ENCODE measurements at regions not wholly inside any gene's neighbourhood (a gene's known extent, or its start where the extent isn't known, plus 50 kb on each side); places are given as distances from the start of the nearest gene placed in this dataset.
"Not testable (repeated sequence)": the region's sequence is repeated elsewhere in the genome, so short reads cannot be mapped to it uniquely, and the experiment has no call there.

DNA sequence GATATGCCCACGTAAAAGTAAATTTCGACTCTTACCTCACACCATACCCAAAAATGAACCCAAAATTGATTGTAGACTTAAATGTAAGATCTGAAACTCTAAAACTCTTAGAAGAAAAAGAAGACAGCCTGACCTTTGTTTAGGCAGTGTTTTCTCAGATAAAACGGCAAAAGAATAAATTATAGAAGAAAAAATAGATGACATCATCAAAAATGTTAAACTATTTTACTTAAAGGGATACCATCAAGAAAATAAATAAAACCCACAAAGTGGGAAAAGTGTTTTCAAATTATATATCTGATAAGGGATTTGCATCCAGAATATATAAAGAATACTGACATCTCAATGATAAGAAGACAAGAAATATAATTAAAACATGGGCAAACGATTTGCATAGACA is 862.7 kb downstream of the DTWD2 start:
- no peak for DNase-seq (ENCODE audit: low read depth in 1 of 2, low spot score in 2 of 2)
- H3K27me3 ChIP-seq (replicated peaks) = no peaks in the 10 kb centered on the region
- H3K4me3 ChIP-seq = no peak overlapping the region
- H3K9me3 ChIP-seq (replicated peaks) = 0 out of 2 replicates have a peak, but pooled peaks cover 7% of the 10 kb centered on the region
- no peaks in the 10 kb centered on the region for H3K36me3 ChIP-seq
- H3K27ac ChIP-seq = no peak overlapping the region
- H3K4me1 ChIP-seq (replicated peaks) = no peaks in the 10 kb centered on the region

DNA sequence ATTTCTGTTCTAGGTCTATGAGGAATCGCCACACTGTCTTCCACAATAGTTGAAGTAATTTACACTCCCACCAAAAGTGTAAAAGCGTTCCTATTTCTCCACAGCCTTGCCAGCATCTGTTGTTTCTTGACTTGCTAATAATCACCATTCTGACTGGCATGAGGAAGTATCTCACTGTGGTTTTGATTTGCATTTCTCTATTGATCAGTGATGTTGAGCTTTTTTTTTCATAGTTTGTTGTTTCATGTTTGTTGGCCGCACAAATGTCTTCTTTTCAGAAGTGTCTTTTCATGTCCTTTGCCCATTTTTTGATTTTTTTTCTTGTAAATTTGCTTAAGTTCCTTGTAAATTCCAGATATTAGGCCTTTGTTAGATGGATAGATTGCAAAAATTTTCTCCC is 867.1 kb downstream of the DTWD2 start:
- no peaks in the 10 kb centered on the region for H3K4me1 ChIP-seq (replicated peaks)
- H3K9me3 ChIP-seq (replicated peaks) = peaks cover 14% of the 10 kb centered on the region; the same call in 1 of the 2 replicates
- H3K27me3 ChIP-seq (replicated peaks) = no peaks in the 10 kb centered on the region
- DNase-seq (ENCODE audit: low read depth in 1 of 2, low spot score in 2 of 2) = no peak
- H3K36me3 ChIP-seq = no peaks in the 10 kb centered on the region
- no peak overlapping the region for H3K4me3 ChIP-seq
- H3K27ac ChIP-seq = no peak overlapping the region

DNA sequence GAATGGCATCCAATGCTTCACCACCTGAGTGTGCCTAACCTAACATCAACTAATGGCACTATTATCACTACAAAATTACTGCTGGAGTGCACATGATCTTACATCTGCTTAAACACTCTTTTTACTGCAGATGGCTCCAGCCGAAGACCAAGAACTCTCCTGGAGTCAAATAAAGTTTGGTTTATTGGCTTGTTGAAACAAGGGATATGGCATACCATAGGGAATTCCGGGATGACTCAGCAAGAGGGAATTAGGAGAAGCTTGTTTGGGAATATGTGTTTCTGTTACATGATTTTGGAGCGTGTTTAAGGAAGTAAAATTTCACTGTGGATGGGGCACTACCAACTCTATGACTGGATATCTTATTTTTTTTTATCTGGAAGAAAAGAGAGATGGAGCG is 872.6 kb downstream of the DTWD2 start:
- H3K4me1 ChIP-seq (replicated peaks) = no peaks in the 10 kb centered on the region
- H3K27ac ChIP-seq = no peak overlapping the region
- H3K36me3 ChIP-seq = no peaks in the 10 kb centered on the region
- no peak overlapping the region for H3K4me3 ChIP-seq
- peaks cover 9% of the 10 kb centered on the region for H3K9me3 ChIP-seq (replicated peaks)
- DNase-seq (ENCODE audit: low read depth in 1 of 2, low spot score in 2 of 2) = no peak
- H3K27me3 ChIP-seq (replicated peaks) = no peaks in the 10 kb centered on the region

DNA sequence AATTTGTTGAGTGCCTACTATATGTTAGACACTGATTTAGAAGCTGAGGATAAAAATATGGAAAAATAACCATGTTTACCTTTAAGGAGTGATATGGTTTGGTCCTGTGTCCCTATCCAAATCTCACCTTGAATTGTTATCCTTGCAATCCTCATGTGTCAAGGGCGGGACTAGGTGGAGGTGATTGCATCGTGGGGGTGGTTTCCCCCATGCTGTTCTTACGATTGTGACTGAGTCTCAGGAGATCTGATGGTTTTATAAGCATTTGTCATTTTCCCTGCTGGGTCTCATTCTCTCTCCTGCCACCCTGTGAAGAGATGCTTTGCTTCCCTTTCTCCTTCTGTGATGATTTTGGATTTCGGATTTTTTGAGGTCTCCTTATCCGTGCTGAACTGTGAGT is 876.4 kb downstream of the DTWD2 start:
- H3K36me3 ChIP-seq = no peaks in the 10 kb centered on the region
- no peaks in the 10 kb centered on the region for H3K4me1 ChIP-seq (replicated peaks)
- peaks cover 10% of the 10 kb centered on the region for H3K9me3 ChIP-seq (replicated peaks)
- H3K27me3 ChIP-seq (replicated peaks) = no peaks in the 10 kb centered on the region
- no peak overlapping the region for H3K4me3 ChIP-seq
- no peak overlapping the region for H3K27ac ChIP-seq
- DNase-seq (ENCODE audit: low read depth in 1 of 2, low spot score in 2 of 2) = no peak

DNA sequence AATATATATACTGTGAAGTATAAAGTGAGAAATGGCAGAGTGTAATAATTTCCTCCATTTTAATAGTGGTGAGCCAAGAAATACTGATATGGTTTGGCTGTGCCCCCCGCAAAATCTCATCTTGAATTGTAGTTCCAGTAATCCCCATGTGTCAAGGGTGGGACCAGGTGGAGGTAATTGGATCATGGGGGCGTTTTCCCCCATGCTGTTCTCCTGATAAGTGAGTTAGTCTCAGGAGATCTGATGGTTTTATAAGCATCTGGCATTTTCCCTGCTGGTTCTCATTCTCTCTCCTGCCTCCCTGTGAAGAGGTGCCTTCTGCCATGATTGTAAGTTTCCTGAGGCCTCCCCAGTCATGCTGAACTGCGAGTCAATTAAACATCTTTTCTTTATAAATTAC is 881.1 kb downstream of the DTWD2 start:
- not testable (repeated sequence) for H3K27me3 ChIP-seq (replicated peaks); H3K27ac ChIP-seq; H3K36me3 ChIP-seq; H3K4me3 ChIP-seq; H3K9me3 ChIP-seq (replicated peaks); DNase-seq (ENCODE audit: low read depth in 1 of 2, low spot score in 2 of 2); H3K4me1 ChIP-seq (replicated peaks)

DNA sequence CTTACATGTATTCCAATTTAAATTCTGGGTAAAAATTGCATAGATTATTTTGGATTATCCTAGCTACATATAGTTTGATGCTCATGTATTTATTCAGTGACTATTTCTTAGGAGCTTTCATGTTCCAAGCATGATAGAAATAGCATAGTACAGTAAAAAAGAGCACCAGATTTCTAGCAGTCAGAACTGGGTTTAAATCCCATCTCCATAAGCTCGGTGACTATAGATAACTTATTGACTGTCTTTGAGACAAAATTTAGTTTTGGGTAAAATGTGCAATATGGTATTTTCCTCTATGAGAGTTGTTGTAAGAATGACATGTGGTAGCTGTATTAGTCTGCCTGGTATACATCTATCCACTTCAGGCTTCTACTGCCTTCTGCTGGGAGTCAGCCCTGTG is 889.6 kb downstream of the DTWD2 start:
- H3K27me3 ChIP-seq (replicated peaks) = no peaks in the 10 kb centered on the region
- no peaks in the 10 kb centered on the region for H3K4me1 ChIP-seq (replicated peaks)
- no peak overlapping the region for H3K27ac ChIP-seq
- no peak overlapping the region for H3K4me3 ChIP-seq
- DNase-seq (ENCODE audit: low read depth in 1 of 2, low spot score in 2 of 2) = no peak
- no peaks in the 10 kb centered on the region for H3K36me3 ChIP-seq
- peaks cover 8% of the 10 kb centered on the region for H3K9me3 ChIP-seq (replicated peaks)

DNA sequence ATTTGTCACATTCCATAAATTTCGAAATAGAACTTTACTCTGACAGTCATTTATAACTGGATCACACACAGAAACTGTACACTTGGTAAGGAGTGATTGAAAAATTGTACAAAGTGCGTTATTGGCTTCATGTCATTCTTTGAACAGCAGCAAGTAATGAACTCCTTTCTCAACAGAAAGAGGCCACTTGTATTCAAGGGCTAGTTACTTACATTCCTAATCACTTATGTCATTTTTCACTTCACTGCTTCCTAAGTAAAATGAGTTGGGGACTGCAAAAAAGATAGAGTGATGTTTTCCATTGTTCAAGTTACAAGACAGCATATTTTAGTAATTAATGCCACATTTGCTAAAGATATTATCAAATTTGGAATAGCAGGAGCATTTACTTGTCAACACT is 893.2 kb downstream of the DTWD2 start:
- H3K27ac ChIP-seq = no peak overlapping the region
- H3K27me3 ChIP-seq (replicated peaks) = no peaks in the 10 kb centered on the region
- no peaks in the 10 kb centered on the region for H3K4me1 ChIP-seq (replicated peaks)
- H3K36me3 ChIP-seq = no peaks in the 10 kb centered on the region
- H3K4me3 ChIP-seq = no peak overlapping the region
- DNase-seq (ENCODE audit: low read depth in 1 of 2, low spot score in 2 of 2) = no peak
- H3K9me3 ChIP-seq (replicated peaks) = peaks cover 6% of the 10 kb centered on the region

DNA sequence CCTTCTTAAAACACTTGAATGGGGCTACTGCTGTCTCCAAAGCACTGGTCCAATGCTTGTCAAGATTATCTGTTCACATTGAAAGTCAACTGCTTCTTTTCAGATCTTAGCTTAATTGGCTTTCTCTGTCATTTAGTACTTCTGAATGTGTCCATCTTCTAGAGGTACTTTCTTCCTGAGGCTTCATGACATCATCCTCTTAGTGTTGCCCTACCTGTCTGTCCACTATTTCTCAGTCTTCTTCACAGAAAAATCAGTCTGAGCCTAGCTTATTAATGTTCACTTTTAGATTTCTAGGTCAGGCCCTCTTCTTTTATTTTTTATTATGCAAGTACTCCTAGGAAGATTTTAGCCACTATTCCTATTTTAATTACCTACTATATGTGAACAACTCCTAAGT is 899.9 kb downstream of the DTWD2 start:
- no peak for DNase-seq (ENCODE audit: low read depth in 1 of 2, low spot score in 2 of 2)
- no peaks in the 10 kb centered on the region for H3K36me3 ChIP-seq
- H3K27ac ChIP-seq = no peak overlapping the region
- H3K4me3 ChIP-seq = no peak overlapping the region
- no peaks in the 10 kb centered on the region for H3K4me1 ChIP-seq (replicated peaks)
- peaks cover 7% of the 10 kb centered on the region; the same call in 1 of the 2 replicates for H3K9me3 ChIP-seq (replicated peaks)
- no peaks in the 10 kb centered on the region for H3K27me3 ChIP-seq (replicated peaks)

DNA sequence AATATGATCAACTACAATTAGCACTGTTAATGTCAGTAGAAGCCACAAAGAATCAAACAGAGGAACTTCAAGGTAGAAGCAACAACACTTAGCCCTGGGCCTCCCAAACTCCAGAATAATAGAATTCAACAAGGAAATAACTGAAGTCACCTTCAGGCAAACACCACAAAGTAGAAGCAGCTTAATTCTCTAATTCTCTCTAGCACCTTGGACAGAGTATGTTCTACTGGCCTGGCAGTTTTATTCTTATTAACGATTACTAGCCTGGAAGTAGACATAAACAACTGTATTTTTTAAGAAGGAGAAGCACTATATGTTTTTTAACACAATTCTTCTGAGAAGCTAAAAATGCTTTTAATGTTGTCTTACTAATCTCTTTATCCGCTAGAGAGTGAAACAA is 911.9 kb downstream of the DTWD2 start:
- no peak for DNase-seq (ENCODE audit: low read depth in 1 of 2, low spot score in 2 of 2)
- H3K4me3 ChIP-seq = no peak overlapping the region
- no peaks in the 10 kb centered on the region for H3K36me3 ChIP-seq
- no peaks in the 10 kb centered on the region for H3K27me3 ChIP-seq (replicated peaks)
- no peaks in the 10 kb centered on the region for H3K4me1 ChIP-seq (replicated peaks)
- H3K9me3 ChIP-seq (replicated peaks) = peaks cover 9% of the 10 kb centered on the region
- H3K27ac ChIP-seq = no peak overlapping the region

DNA sequence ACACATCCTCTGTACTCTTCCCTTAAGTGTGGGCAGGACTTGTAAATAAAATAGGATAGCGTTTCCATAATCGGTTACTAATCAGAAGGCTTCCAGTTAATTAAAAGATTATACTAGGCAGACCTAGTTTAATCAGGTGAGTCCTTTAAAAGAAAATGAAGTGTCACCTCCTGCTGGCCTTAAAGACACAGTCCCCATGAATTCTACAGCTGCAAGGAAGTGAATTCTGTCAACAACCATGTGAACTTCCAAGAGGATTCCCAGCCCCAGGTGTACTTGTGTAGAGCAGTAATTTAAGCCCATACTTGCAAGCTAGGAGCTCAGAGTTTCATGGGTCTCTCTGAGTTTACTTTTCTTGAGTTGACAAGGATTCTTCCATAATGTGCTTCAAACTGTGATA is 918.3 kb downstream of the DTWD2 start:
- Histone ChIP-seq H3K36me3 (no peaks in the 10 kb centered on the region), H3K27ac (no peak overlapping the region), H3K4me3 (no peak overlapping the region), H3K9me3 (replicated peaks) (0 out of 2 replicates have a peak, but pooled peaks cover 10% of the 10 kb centered on the region), H3K4me1 (replicated peaks) (no peaks in the 10 kb centered on the region), H3K27me3 (replicated peaks) (no peaks in the 10 kb centered on the region)
- DNase-seq (ENCODE audit: low read depth in 1 of 2, low spot score in 2 of 2) = no peak

DNA sequence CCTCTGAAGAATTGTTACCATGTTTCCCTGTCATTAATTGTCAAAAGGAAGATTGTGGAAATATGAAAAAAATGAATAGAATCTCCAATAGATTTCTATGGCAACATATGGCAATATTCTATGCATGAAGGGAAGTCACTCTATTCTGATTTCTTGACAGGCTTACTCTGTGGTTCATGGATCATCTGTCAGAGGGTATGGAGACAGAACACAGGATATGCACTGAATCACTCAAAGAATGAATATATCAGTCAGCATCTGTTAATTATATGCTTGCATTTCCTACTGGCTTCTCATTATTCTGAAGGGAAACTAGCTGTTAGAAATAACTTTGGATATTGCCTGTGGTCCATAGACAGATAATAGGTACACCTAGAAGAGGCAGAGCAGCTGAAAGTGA is 918.9 kb downstream of the DTWD2 start:
- H3K9me3 ChIP-seq (replicated peaks) = 0 out of 2 replicates have a peak, but pooled peaks cover 10% of the 10 kb centered on the region
- DNase-seq (ENCODE audit: low read depth in 1 of 2, low spot score in 2 of 2) = no peak
- no peaks in the 10 kb centered on the region for H3K27me3 ChIP-seq (replicated peaks)
- no peaks in the 10 kb centered on the region for H3K36me3 ChIP-seq
- no peak overlapping the region for H3K27ac ChIP-seq
- H3K4me3 ChIP-seq = no peak overlapping the region
- no peaks in the 10 kb centered on the region for H3K4me1 ChIP-seq (replicated peaks)

DNA sequence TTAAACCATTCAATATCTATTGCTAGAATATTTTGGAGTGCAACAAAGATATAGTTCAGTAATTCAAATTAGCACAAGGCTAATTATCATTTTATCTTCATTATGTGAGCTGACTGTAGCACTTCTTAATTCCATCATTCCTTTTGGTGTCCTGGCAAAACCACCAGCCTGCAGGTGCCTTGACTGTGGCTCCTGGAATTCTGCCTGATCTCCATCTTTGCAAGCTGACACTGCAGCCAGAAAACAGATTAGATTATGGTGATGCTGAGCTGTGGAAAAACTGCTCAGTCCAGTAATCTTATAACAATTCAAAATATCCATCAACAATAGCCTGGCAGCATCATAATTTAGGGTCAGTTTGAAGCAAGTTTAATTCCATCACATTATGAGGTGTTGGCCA is 919.5 kb downstream of the DTWD2 start:
- Histone ChIP-seq H3K27me3 (replicated peaks) (no peaks in the 10 kb centered on the region), H3K4me1 (replicated peaks) (no peaks in the 10 kb centered on the region), H3K36me3 (no peaks in the 10 kb centered on the region), H3K4me3 (no peak overlapping the region), H3K27ac (no peak overlapping the region), H3K9me3 (replicated peaks) (0 out of 2 replicates have a peak, but pooled peaks cover 10% of the 10 kb centered on the region)
- DNase-seq (ENCODE audit: low read depth in 1 of 2, low spot score in 2 of 2) = no peak

DNA sequence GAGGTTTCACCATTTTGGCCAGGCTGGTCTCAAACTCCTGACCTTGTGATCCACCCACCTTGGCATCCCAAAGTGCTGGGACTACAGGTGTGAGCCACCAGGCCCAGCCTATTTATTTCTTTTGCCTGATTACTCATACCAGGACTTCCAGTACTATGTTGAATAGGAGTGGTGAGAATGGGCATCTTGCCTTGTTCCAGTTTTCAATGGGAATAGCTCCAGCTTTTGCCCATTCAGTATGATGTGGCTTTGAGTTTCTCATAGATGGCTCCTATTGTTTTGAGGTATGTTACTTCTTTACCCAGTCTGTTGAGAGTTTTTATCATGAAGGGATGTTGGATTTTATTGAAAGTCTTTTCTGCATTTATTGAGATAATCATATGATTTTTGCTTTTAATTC is 924.5 kb downstream of the DTWD2 start:
- not testable (repeated sequence) for DNase-seq (ENCODE audit: low read depth in 1 of 2, low spot score in 2 of 2); H3K36me3 ChIP-seq; H3K27me3 ChIP-seq (replicated peaks); H3K4me1 ChIP-seq (replicated peaks); H3K27ac ChIP-seq; H3K4me3 ChIP-seq; H3K9me3 ChIP-seq (replicated peaks)

DNA sequence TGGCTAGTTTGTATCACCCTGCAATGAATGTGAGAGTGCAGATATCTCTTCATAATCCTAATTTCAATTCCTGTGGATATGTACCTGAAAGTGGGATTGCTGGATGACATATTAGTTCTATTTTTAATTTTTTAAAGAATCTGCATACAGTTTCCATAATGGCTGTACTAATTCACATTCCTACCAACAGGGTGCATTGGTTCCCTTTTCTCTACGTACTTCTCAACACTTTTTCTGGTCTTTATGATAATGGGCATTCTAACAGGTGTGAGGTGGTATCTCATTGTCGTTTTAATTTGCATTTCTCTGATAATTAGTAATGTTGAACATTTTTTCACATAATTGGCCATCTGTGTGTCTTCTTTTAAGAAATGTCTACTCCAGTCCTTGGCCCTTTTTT is 927.5 kb downstream of the DTWD2 start:
- no peak for DNase-seq (ENCODE audit: low read depth in 1 of 2, low spot score in 2 of 2)
- H3K27ac ChIP-seq = no peak overlapping the region
- no peaks in the 10 kb centered on the region for H3K4me1 ChIP-seq (replicated peaks)
- H3K4me3 ChIP-seq = no peak overlapping the region
- H3K9me3 ChIP-seq (replicated peaks) = peaks cover 7% of the 10 kb centered on the region
- H3K36me3 ChIP-seq = no peaks in the 10 kb centered on the region
- H3K27me3 ChIP-seq (replicated peaks) = no peaks in the 10 kb centered on the region

DNA sequence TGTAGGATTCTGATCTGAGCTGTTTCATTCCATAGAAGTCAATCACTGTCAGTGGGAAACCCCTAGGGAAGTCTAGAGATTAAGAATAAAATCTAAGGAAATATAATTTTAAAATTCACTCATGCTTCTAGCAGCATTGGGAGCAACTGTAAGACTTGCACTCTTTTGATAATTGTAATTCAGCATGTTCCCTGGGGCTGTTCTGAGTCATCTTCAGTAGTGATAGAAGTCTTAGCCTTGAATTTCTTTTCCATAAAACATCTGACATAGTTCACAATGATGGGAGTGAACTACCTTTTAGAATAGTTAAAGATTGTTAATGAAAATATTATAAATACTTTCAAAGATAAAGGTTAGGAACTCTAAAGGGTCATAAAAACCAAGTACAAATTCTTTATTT is 935.8 kb downstream of the DTWD2 start:
- no peaks in the 10 kb centered on the region for H3K27me3 ChIP-seq (replicated peaks)
- no peaks in the 10 kb centered on the region for H3K36me3 ChIP-seq
- H3K4me3 ChIP-seq = no peak overlapping the region
- H3K27ac ChIP-seq = no peak overlapping the region
- no peak for DNase-seq (ENCODE audit: low read depth in 1 of 2, low spot score in 2 of 2)
- peaks cover 6% of the 10 kb centered on the region for H3K9me3 ChIP-seq (replicated peaks)
- no peaks in the 10 kb centered on the region for H3K4me1 ChIP-seq (replicated peaks)

All from SJSA1 (cell line).